H1 (cell line): ENCODE measurements at regions not wholly inside any gene's neighbourhood (a gene's known extent, or its start where the extent isn't known, plus 50 kb on each side); places are given as distances from the start of the nearest gene placed in this dataset.

ENCODE experiments used
- CTCF ChIA-PET: fragments of 300-600 bp; sonication (Branson Sonifier 250); formaldehyde crosslinking; loops from one replicate; lab custom pipeline; 2021; ENCODE audit not compliant: partially characterized antibody; lab: Charles Lee
- POLR2A ChIA-PET: fragments of 300-600 bp; sonication (Branson Sonifier 250); formaldehyde crosslinking; loops from one replicate; lab custom pipeline; 2021; ENCODE audit warnings: inconsistent platforms; ENCODE audit not compliant: partially characterized antibody; lab: Charles Lee
- DNase-seq, 2 experiments: peaks; one replicate each; pipeline versions ENCODE4 v3.0.0 to v3.0.0-alpha.2; 2010 to 2022; ENCODE audit warnings: low spot score in 2 of 2, low read depth in 1 of 2, mixed read lengths in 1 of 2
- FAIRE-seq: peaks from 2 replicates; lab custom pipeline; 2011; peaks lifted over from hg19 to GRCh38; lab: Jason Lieb, UNC
- H2AFZ ChIP-seq: 2 replicates; pipeline ENCODE4 v1.8.1; 2012; ENCODE audit warnings: low read length, inconsistent platforms
- H2AK5ac ChIP-seq: 2 replicates; pipeline ENCODE4 v1.6.1; 2013; ENCODE audit warnings: low read depth, low read length
- H2BK120ac ChIP-seq: replicated peaks from 2 replicates; pipeline ENCODE3; 2013; ENCODE audit warnings: low read depth, low read length, inconsistent platforms
- H2BK12ac ChIP-seq: 2 replicates; pipeline ENCODE4 v1.6.1; 2013; ENCODE audit warnings: low read depth, low read length
- H2BK15ac ChIP-seq: 2 replicates; pipeline ENCODE4 v1.6.1; 2013; ENCODE audit warnings: low read length
- H2BK20ac ChIP-seq: 2 replicates; pipeline ENCODE4 v1.6.1; 2013; ENCODE audit warnings: low read length
- H2BK5ac ChIP-seq: 2 replicates; pipeline ENCODE4 v1.6.1; 2013; ENCODE audit warnings: low read depth, low read length
- H3K14ac ChIP-seq: 2 replicates; pipeline ENCODE4 v1.6.1; 2013; ENCODE audit warnings: inconsistent platforms; ENCODE audit not compliant: insufficient read length
- H3K18ac ChIP-seq: 2 replicates; pipeline ENCODE4 v1.6.1; 2013; ENCODE audit warnings: low read length; ENCODE audit errors: extremely low read depth
- H3K23ac ChIP-seq: 2 replicates; pipeline ENCODE4 v1.6.1; 2013; ENCODE audit warnings: inconsistent platforms; ENCODE audit not compliant: insufficient read length
- H3K23me2 ChIP-seq: 2 replicates; pipeline ENCODE4 v1.6.1; 2013; ENCODE audit warnings: low read depth, low read length
- H3K27ac ChIP-seq: 2 replicates; pipeline ENCODE4 v1.6.1; 2011; ENCODE audit warnings: low read depth, low read length, inconsistent platforms
- H3K27me3 ChIP-seq, 4 experiments: replicated peaks in 1 of 4; 1 replicate in 1 of 4; 2 replicates in 3 of 4; pipeline versions ENCODE4 v1.6.1 to v1.8.1; 2011 to 2013; ENCODE audit warnings: low read length in 3 of 4, mild to moderate bottlenecking in 3 of 4, inconsistent platforms in 2 of 4, mixed read lengths in 2 of 4, moderate library complexity in 1 of 4; ENCODE audit not compliant: control insufficient read depth in 3 of 4, insufficient read depth in 3 of 4; ENCODE audit errors: extremely low read depth in 1 of 4
- H3K36me3 ChIP-seq, 4 experiments: 2 replicates each; pipeline versions ENCODE4 v1.6.1 to v1.8.1; 2011 to 2013; ENCODE audit warnings: mild to moderate bottlenecking in 4 of 4, low read length in 3 of 4, moderate library complexity in 2 of 4, control low read depth in 1 of 4, inconsistent platforms in 1 of 4; ENCODE audit not compliant: insufficient read depth in 4 of 4, control insufficient read depth in 2 of 4
- H3K4ac ChIP-seq: replicated peaks from 2 replicates; pipeline ENCODE3; 2013; ENCODE audit warnings: low read length, low read depth, mixed read lengths, inconsistent platforms; ENCODE audit not compliant: insufficient read length
- H3K4me1 ChIP-seq, 4 experiments: replicated peaks in 1 of 4; 1 replicate in 1 of 4; 2 replicates in 3 of 4; pipeline versions ENCODE4 v1.6.1 to v1.8.1; 2011 to 2013; ENCODE audit warnings: low read length in 3 of 4, inconsistent platforms in 2 of 4, mixed read lengths in 1 of 4; ENCODE audit not compliant: insufficient read depth in 4 of 4, control insufficient read depth in 3 of 4
- H3K4me2 ChIP-seq, 2 experiments: 2 replicates each; pipeline versions ENCODE4 v1.6.1 to v1.8.1; 2011 to 2013; ENCODE audit warnings: low read depth in 2 of 2, low read length in 2 of 2, control low read depth in 1 of 2, inconsistent platforms in 1 of 2, mild to moderate bottlenecking in 1 of 2; ENCODE audit not compliant: insufficient read depth in 1 of 2
- H3K4me3 ChIP-seq, 4 experiments: fragments of 200-600, 300-600 bp in 1 of 4; sonication (generic), shearing (Covaris generic), sonication (Bioruptor Twin) in 1 of 4; 2 replicates each; pipeline versions ENCODE4 v1.5.1 to v1.8.1; 2011 to 2016; ENCODE audit warnings: low read length in 4 of 4, low read depth in 3 of 4, control low read depth in 2 of 4, inconsistent platforms in 2 of 4, mild to moderate bottlenecking in 2 of 4, mixed read lengths in 1 of 4, moderate library complexity in 1 of 4; ENCODE audit not compliant: insufficient read depth in 2 of 4; ENCODE audit errors: extremely low read depth in 1 of 4
- H3K56ac ChIP-seq: replicated peaks from 2 replicates; pipeline ENCODE3; 2013; ENCODE audit warnings: low read depth, mild to moderate bottlenecking, mixed read lengths, low read length, inconsistent platforms; ENCODE audit not compliant: insufficient read length
- H3K79me1 ChIP-seq: 2 replicates; pipeline ENCODE4 v1.6.1; 2013; ENCODE audit warnings: low read depth, low read length, control low read depth
- H3K79me2 ChIP-seq, 2 experiments: 2 replicates each; pipeline versions ENCODE4 v1.6.1 to v1.8.1; 2012 to 2013; ENCODE audit warnings: low read length in 2 of 2, mild to moderate bottlenecking in 2 of 2, inconsistent platforms in 1 of 2; ENCODE audit not compliant: insufficient read depth in 2 of 2, control insufficient read depth in 1 of 2
- H3K9ac ChIP-seq, 4 experiments: replicated peaks in 1 of 4; 1 replicate in 1 of 4; 2 replicates in 3 of 4; pipeline versions ENCODE4 v1.6.1 to v1.8.1; 2011 to 2013; ENCODE audit warnings: low read depth in 3 of 4, low read length in 3 of 4, control low read depth in 2 of 4, mild to moderate bottlenecking in 2 of 4, moderate library complexity in 2 of 4, inconsistent platforms in 1 of 4; ENCODE audit errors: extremely low read depth in 1 of 4
- H3K9me3 ChIP-seq, 2 experiments: 2 replicates each; pipeline versions ENCODE4 v1.6.1 to v1.8.1; 2012 to 2013; ENCODE audit warnings: mild to moderate bottlenecking in 2 of 2, moderate library complexity in 2 of 2, control low read depth in 1 of 2, inconsistent platforms in 1 of 2, low read depth in 1 of 2, low read length in 1 of 2, mixed read lengths in 1 of 2; ENCODE audit not compliant: insufficient read depth in 2 of 2
- H4K20me1 ChIP-seq, 2 experiments: replicated peaks in 1 of 2; 2 replicates each; pipeline versions ENCODE3 to v1.8.1; 2011 to 2013; ENCODE audit warnings: inconsistent platforms in 2 of 2, low read length in 2 of 2, mild to moderate bottlenecking in 1 of 2; ENCODE audit not compliant: insufficient read depth in 2 of 2, control insufficient read depth in 1 of 2
- H4K5ac ChIP-seq: 2 replicates; pipeline ENCODE4 v1.6.1; 2013; ENCODE audit warnings: low read length, low read depth, mixed read lengths, inconsistent platforms; ENCODE audit not compliant: insufficient read length
- H4K8ac ChIP-seq: 2 replicates; pipeline ENCODE4 v1.8.0; 2013; ENCODE audit warnings: mild to moderate bottlenecking, moderate library complexity, low read length, inconsistent platforms; ENCODE audit not compliant: insufficient read depth; ENCODE audit errors: extremely low read depth
- H4K91ac ChIP-seq: replicated peaks from 2 replicates; pipeline ENCODE3; 2013; ENCODE audit warnings: low read length, mixed read lengths, inconsistent platforms; ENCODE audit not compliant: insufficient read length
- CHD2 ChIP-seq: IDR thresholded peaks from 2 replicates; pipeline ENCODE4 v1.6.1; 2012; ENCODE audit warnings: low read length, improper control_type of control experiment
- EP300 ChIP-seq, 2 experiments: IDR thresholded peaks; 1 replicate in 1 of 2; 2 replicates in 1 of 2; pipeline ENCODE4 v1.6.1; 2011 to 2012; ENCODE audit warnings: low read depth in 2 of 2, low read length in 2 of 2, mild to moderate bottlenecking in 2 of 2, borderline replicate concordance in 1 of 2, inconsistent platforms in 1 of 2, moderate library complexity in 1 of 2
- GABPA ChIP-seq: IDR thresholded peaks from 2 replicates; pipeline ENCODE4 v1.6.1; 2011; ENCODE audit warnings: mild to moderate bottlenecking, low read length, moderate library complexity, borderline replicate concordance; ENCODE audit not compliant: insufficient read depth
- KDM4A ChIP-seq: IDR thresholded peaks from one replicate; pipeline ENCODE4 v1.7.1; 2012; ENCODE audit warnings: low read depth, mild to moderate bottlenecking, moderate library complexity, low read length, inconsistent platforms; ENCODE audit not compliant: severe bottlenecking
- KDM5A ChIP-seq: fragments of 200-600 bp; IDR thresholded peaks from 2 replicates; pipeline ENCODE4 v1.7.1; 2012; ENCODE audit warnings: mild to moderate bottlenecking, low read length, inconsistent platforms, mixed read lengths
- RBBP5 ChIP-seq: IDR thresholded peaks from 2 replicates; pipeline ENCODE4 v1.7.1; 2012; ENCODE audit warnings: low read depth, mild to moderate bottlenecking, inconsistent platforms, low read length, moderate library complexity, borderline replicate concordance
- RXRA ChIP-seq: IDR thresholded peaks from 2 replicates; pipeline ENCODE4 v1.6.1; 2011; ENCODE audit warnings: low read depth, mild to moderate bottlenecking, low read length, moderate library complexity; ENCODE audit not compliant: insufficient read depth
- SIN3A ChIP-seq, 2 experiments: IDR thresholded peaks in 1 of 2; conservative IDR thresholded peaks in 1 of 2; 2 replicates each; pipeline ENCODE4 v1.6.1; 2011 to 2012; ENCODE audit warnings: low read length in 2 of 2, improper control_type of control experiment in 1 of 2, low read depth in 1 of 2, mild to moderate bottlenecking in 1 of 2
- TCF12 ChIP-seq: IDR thresholded peaks from 2 replicates; pipeline ENCODE4 v1.6.1; 2011; ENCODE audit warnings: low read depth, mild to moderate bottlenecking, low read length
- TEAD4 ChIP-seq: IDR thresholded peaks from 2 replicates; pipeline ENCODE4 v1.6.1; 2012; ENCODE audit warnings: low read depth, low read length, inconsistent platforms, mixed read lengths
- WGBS, 2 experiments: shearing (Covaris generic) in 1 of 2; methylation state at CpG; one replicate each; pipeline versions ENCODE4 v1.1.6 to v1.1.7; 2013 to 2015; ENCODE audit warnings: low lambda C conversion rate in 2 of 2, mixed read lengths in 2 of 2, inconsistent platforms in 1 of 2, low coverage in 1 of 2, missing lambda C conversion rate in 1 of 2; ENCODE audit not compliant: insufficient replicate concordance in 2 of 2, insufficient coverage in 1 of 2, insufficient read length in 1 of 2; ENCODE audit errors: extremely low coverage in 1 of 2, missing lambda C conversion rate in 1 of 2; 5-methylcytosine and 5-hydroxymethylcytosine counted together

GRCh38 chr21:39024538-39024937 lies 158.7 kb downstream of the PSMG1 start:
- Histone ChIP-seq H2BK20ac (no peak overlapping the region), H4K8ac (no peak overlapping the region), H2AK5ac (no peak overlapping the region), H2BK5ac (no peak overlapping the region), H3K9ac (no peak overlapping the region), H3K36me3 (no peaks in the 10 kb centered on the region), H3K23ac (no peak overlapping the region), H3K79me1 (no peaks in the 10 kb centered on the region), H4K5ac (no peak overlapping the region), H3K79me2 (no peaks in the 10 kb centered on the region), H3K23me2 (no peaks in the 10 kb centered on the region), H2BK12ac (no peak overlapping the region), H4K20me1 (no peaks in the 10 kb centered on the region), H3K18ac (no peak overlapping the region), H3K9me3 (peaks cover 4 to 10% of the 10 kb centered on the region in 2 experiments; a peak in 2 of 4 replicates), H3K4me2 (no peak overlapping the region), H3K4ac (no peak overlapping the region), H3K27ac (no peak overlapping the region), H2AFZ (no peak overlapping the region), H2BK15ac (no peak overlapping the region), H3K4me1 (peaks cover 4 to 12% (median 10%) of the 10 kb centered on the region in 4 experiments), H4K91ac (no peak overlapping the region), H3K4me3 (no peak overlapping the region), H3K27me3 (no peaks in the 10 kb centered on the region), H2BK120ac (no peak overlapping the region), H3K56ac (no peak overlapping the region), H3K14ac (no peak overlapping the region)
- ChIA-PET CTCF (interaction anchor here (1.3 to 3.1 kb wide), 2 partner anchors 61 to 64 kb away, joined by 3 to 9 read pairs; no protein-coding TSS in a partner anchor), POLR2A (no interaction called here)
- no peak for DNase-seq
- no peak for FAIRE-seq
- TF ChIP-seq KDM4A (no peak), RBBP5 (no peak), TEAD4 (no peak), RXRA (no peak), TCF12 (no peak), SIN3A (conservative IDR thresholded peaks at IDR 0.05 in 1 of 2, IDR thresholded peaks at IDR 0.05 in 1 of 2; ENCODE audit: low read depth in 1 of 2, low read length in 2 of 2) (no peak), KDM5A (no peak), CHD2 (no peak), GABPA (no peak), EP300 (IDR thresholded peaks at IDR 0.05; ENCODE audit: borderline replicate concordance in 1 of 2, low read depth in 2 of 2, low read length in 2 of 2) (no peak)
- 95% methylated on average over 2 of the region's 2 CpGs; no CpG with 5 or more reads in 1 of the 2 experiments for WGBS, 2 experiments
